MM.1S (cell line): ENCODE measurements at regions not wholly inside any gene's neighbourhood (a gene's known extent, or its start where the extent isn't known, plus 50 kb on each side); places are given as distances from the start of the nearest gene placed in this dataset.

Experiments used
- DNase-seq: peaks from one replicate; pipeline ENCODE4 v3.0.0-alpha.2; 2015
- H2AFZ ChIP-seq: fragments of 300-600 bp; sonication (generic); 2 replicates; pipeline ENCODE4 v1.6.0; 2016; ENCODE audit warnings: antibody characterized with exemption, low read length
- H3F3A ChIP-seq: fragments of 300-600 bp; sonication (generic); 2 replicates; pipeline ENCODE4 v1.6.1; 2016; ENCODE audit warnings: mild to moderate bottlenecking, antibody characterized with exemption, low read length, moderate library complexity, mixed read lengths; ENCODE audit not compliant: insufficient read depth
- H3K27ac ChIP-seq: fragments of 300-600 bp; sonication (generic); 2 replicates; pipeline ENCODE4 v1.5.1; 2016; ENCODE audit warnings: mild to moderate bottlenecking, low read length
- H3K27me3 ChIP-seq: fragments of 300-600 bp; sonication (generic); replicated peaks from 2 replicates; pipeline ENCODE4 v1.6.0; 2016; ENCODE audit warnings: low read length; ENCODE audit not compliant: insufficient read depth
- H3K36me3 ChIP-seq: fragments of 300-600 bp; sonication (generic); replicated peaks from 2 replicates; pipeline ENCODE4 v1.6.1; 2016; ENCODE audit warnings: mild to moderate bottlenecking, low read length, mixed read lengths; ENCODE audit not compliant: insufficient read depth
- H3K4me1 ChIP-seq: fragments of 300-600 bp; sonication (generic); 2 replicates; pipeline ENCODE4 v1.6.1; 2016; ENCODE audit warnings: low read length, mixed read lengths
- H3K4me2 ChIP-seq: fragments of 300-600 bp; sonication (generic); 2 replicates; pipeline ENCODE4 v1.6.0; 2016; ENCODE audit warnings: low read depth, low read length
- H3K4me3 ChIP-seq: fragments of 300-600 bp; sonication (generic); 2 replicates; pipeline ENCODE4 v1.5.1; 2016; ENCODE audit warnings: low read length, mixed read lengths
- H3K79me2 ChIP-seq: fragments of 300-600 bp; sonication (generic); 2 replicates; pipeline ENCODE4 v1.6.1; 2016; ENCODE audit warnings: mixed run types, low read length, mixed read lengths
- H3K9ac ChIP-seq: fragments of 300-600 bp; sonication (generic); 2 replicates; pipeline ENCODE4 v1.6.1; 2016; ENCODE audit warnings: low read length, mixed read lengths
- H3K9me2 ChIP-seq: fragments of 300-600 bp; sonication (generic); replicated peaks from 2 replicates; pipeline ENCODE4 v1.6.1; 2016; ENCODE audit warnings: mild to moderate bottlenecking, low read length, mixed read lengths; ENCODE audit not compliant: insufficient read depth
- H3K9me3 ChIP-seq: fragments of 300-600 bp; sonication (generic); replicated peaks from 2 replicates; pipeline ENCODE4 v1.6.1; 2016; ENCODE audit warnings: mild to moderate bottlenecking, low read length, mixed read lengths; ENCODE audit not compliant: insufficient read depth
- H4K20me1 ChIP-seq: fragments of 300-600 bp; sonication (generic); 2 replicates; pipeline ENCODE4 v1.6.1; 2016; ENCODE audit warnings: mild to moderate bottlenecking, low read length, moderate library complexity, mixed read lengths; ENCODE audit not compliant: insufficient read depth
- CTCF ChIP-seq: fragments of 300-600 bp; sonication (generic); IDR thresholded peaks from 2 replicates; pipeline ENCODE4 v1.5.1; 2016; ENCODE audit warnings: antibody characterized with exemption, low read length, mixed read lengths
- EZH2 ChIP-seq: fragments of 300-600 bp; sonication (generic); optimal IDR thresholded peaks from 2 replicates; pipeline ENCODE3; 2017; ENCODE audit warnings: low read depth, mild to moderate bottlenecking, antibody characterized with exemption, low read length, mixed read lengths
- EZH2phosphoT487 ChIP-seq: fragments of 300-600 bp; sonication (generic); IDR thresholded peaks from 2 replicates; pipeline ENCODE4 v1.6.1; 2018; ENCODE audit warnings: antibody characterized with exemption, low read length

GRCh38 chr4:56160636-56161035 is 211.9 kb downstream of the CEP135 start:
- no peak overlapping the region for H3K9ac ChIP-seq
- H3F3A ChIP-seq, result no peaks in the 10 kb centered on the region
- H3K36me3 ChIP-seq, result no peaks in the 10 kb centered on the region
- H3K79me2 ChIP-seq, result no peaks in the 10 kb centered on the region
- no peak overlapping the region for H3K4me3 ChIP-seq
- no peaks in the 10 kb centered on the region for H4K20me1 ChIP-seq
- no peak overlapping the region for H3K4me2 ChIP-seq
- TF ChIP-seq EZH2phosphoT487, result no peak
- TF ChIP-seq CTCF, result no peak
- TF ChIP-seq EZH2, result no peak
- no peaks in the 10 kb centered on the region for H3K27me3 ChIP-seq
- no peak overlapping the region for H3K27ac ChIP-seq
- H2AFZ ChIP-seq, result no peak overlapping the region
- DNase-seq, result no peak
- no peaks in the 10 kb centered on the region for H3K9me3 ChIP-seq
- H3K4me1 ChIP-seq, result no peaks in the 10 kb centered on the region
- no peaks in the 10 kb centered on the region for H3K9me2 ChIP-seq

GRCh38 chr4:56158483-56158882 is 209.7 kb downstream of the CEP135 start:
- no peak for TF ChIP-seq EZH2
- no peak for TF ChIP-seq EZH2phosphoT487
- no peak for TF ChIP-seq CTCF

GRCh38 chr4:56156141-56156540 is 207.4 kb downstream of the CEP135 start:
- no peak for DNase-seq
- H3K36me3 ChIP-seq, result no peaks in the 10 kb centered on the region
- H3K9me3 ChIP-seq, result no peaks in the 10 kb centered on the region
- H3K9ac ChIP-seq, result no peak overlapping the region
- no peaks in the 10 kb centered on the region for H3K4me1 ChIP-seq
- no peaks in the 10 kb centered on the region for H3K27me3 ChIP-seq
- no peaks in the 10 kb centered on the region for H4K20me1 ChIP-seq
- H3F3A ChIP-seq, result no peaks in the 10 kb centered on the region
- no peak overlapping the region for H3K4me2 ChIP-seq
- TF ChIP-seq EZH2, result no peak
- no peak for TF ChIP-seq EZH2phosphoT487
- no peak for TF ChIP-seq CTCF
- H3K79me2 ChIP-seq, result no peaks in the 10 kb centered on the region
- H2AFZ ChIP-seq, result no peak overlapping the region
- H3K27ac ChIP-seq, result no peak overlapping the region
- no peak overlapping the region for H3K4me3 ChIP-seq
- no peaks in the 10 kb centered on the region for H3K9me2 ChIP-seq

More at GRCh38 chr4:56158483-56158882, 209.7 kb downstream of the CEP135 start:
- no peaks in the 10 kb centered on the region for H3F3A ChIP-seq
- no peak overlapping the region for H3K27ac ChIP-seq
- no peaks in the 10 kb centered on the region for H3K9me3 ChIP-seq
- no peaks in the 10 kb centered on the region for H3K9me2 ChIP-seq
- no peaks in the 10 kb centered on the region for H3K4me1 ChIP-seq
- H3K79me2 ChIP-seq, result no peaks in the 10 kb centered on the region
- no peak overlapping the region for H3K4me3 ChIP-seq
- H3K4me2 ChIP-seq, result no peak overlapping the region
- no peak for DNase-seq
- no peaks in the 10 kb centered on the region for H4K20me1 ChIP-seq
- no peak overlapping the region for H3K9ac ChIP-seq
- no peak overlapping the region for H2AFZ ChIP-seq
- no peaks in the 10 kb centered on the region for H3K36me3 ChIP-seq
- H3K27me3 ChIP-seq, result no peaks in the 10 kb centered on the region
